B cell (primary cell): ENCODE measurements at regions not wholly inside any gene's neighbourhood (a gene's known extent, or its start where the extent isn't known, plus 50 kb on each side); places are given as distances from the start of the nearest gene placed in this dataset.

Experiments
- CTCF ChIP-seq: fragments of 200-600 bp; IDR thresholded peaks from one replicate; pipeline ENCODE4 v1.8.0; 2022; ENCODE audit warnings: antibody characterized with exemption, mild to moderate bottlenecking
- EZH2 ChIP-seq: IDR thresholded peaks from 2 replicates; pipeline ENCODE4 v1.6.1; 2012; ENCODE audit warnings: borderline replicate concordance, low read depth, mild to moderate bottlenecking, moderate library complexity, low read length; ENCODE audit not compliant: insufficient read depth, poor library complexity, severe bottlenecking

GRCh38 chr5:90294604-90295003 lies 115.0 kb downstream of the CETN3 start:
- TF ChIP-seq CTCF (no peak), EZH2 (no peak)
